ENCODE measurements at regions not wholly inside any gene's neighbourhood (a gene's known extent, or its start where the extent isn't known, plus 50 kb on each side); places are given as distances from the start of the nearest gene placed in this dataset.

- intact Hi-C loops (cut with DNase I; ENCODE audit: low total_unique reads) = no loop called here
- H3K36me3 ChIP-seq = peaks cover 0 to 4% (median 0%) of the 10 kb centered on the region in 4 donors
- peak overlapping the region; percentile 91 to 100 (median 100) for H3K27ac ChIP-seq
- peak in 1 of 2 donors; percentile 33 for DNase-seq
- H3K9me3 ChIP-seq = no peaks in the 10 kb centered on the region
- peak in 1 of 4 donors; percentile 33 for TF ChIP-seq POLR2A (IDR thresholded peaks at IDR 0.05)
- no peak for TF ChIP-seq CTCF (IDR thresholded peaks at IDR 0.05)
- no peak for TF ChIP-seq EP300 (IDR thresholded peaks at IDR 0.05)
- peak in 1 of 3 donors; percentile 40 for TF ChIP-seq POLR2AphosphoS5 (IDR thresholded peaks at IDR 0.05)
- peaks cover 64 to 100% (median 82%) of the 10 kb centered on the region in 4 donors for H3K4me1 ChIP-seq
- H3K4me3 ChIP-seq = peak overlapping the region in 3 of 4 donors; percentile 12 to 29 (median 19)
- 35 to 64% (median 35%) methylated on average over 20 to 28 of the region's 28 CpGs for whole genome bisulfite sequencing, 5 donors
- H3K27me3 ChIP-seq = no peaks in the 10 kb centered on the region
Observed at GRCh38 chr22:46064228-46064965, 85.9 kb upstream of the PPARA start.

GRCh38 chr22:46064966-46065666 is 85.2 kb upstream of the PPARA start:
- intact Hi-C loops (cut with DNase I; ENCODE audit: low total_unique reads) = no loop called here
- Histone ChIP-seq H3K4me3 (peak overlapping the region; percentile 12 to 29 (median 19)), H3K4me1 (peaks cover 64 to 100% (median 80%) of the 10 kb centered on the region in 4 donors), H3K27me3 (no peaks in the 10 kb centered on the region), H3K36me3 (peaks cover 0 to 4% (median 0%) of the 10 kb centered on the region in 4 donors), H3K27ac (peak overlapping the region; percentile 91 to 100 (median 100)), H3K9me3 (no peaks in the 10 kb centered on the region)
- 17 to 47% (median 22%) methylated on average over 17 of the region's 17 CpGs for WGBS, 5 donors
- peak in 1 of 2 donors; percentile 23 for DNase-seq
- no peak for TF ChIP-seq POLR2A (IDR thresholded peaks at IDR 0.05)
- no peak for TF ChIP-seq POLR2AphosphoS5 (IDR thresholded peaks at IDR 0.05)
- no peak for TF ChIP-seq EP300 (IDR thresholded peaks at IDR 0.05)
- no peak for TF ChIP-seq CTCF (IDR thresholded peaks at IDR 0.05)

GRCh38 chr22:46065691-46066454 is 84.5 kb upstream of the PPARA start:
- no peak for TF ChIP-seq EP300 (IDR thresholded peaks at IDR 0.05)
- no peak for TF ChIP-seq POLR2A (IDR thresholded peaks at IDR 0.05)
- no peak for TF ChIP-seq CTCF (IDR thresholded peaks at IDR 0.05)
- TF ChIP-seq POLR2AphosphoS5 (IDR thresholded peaks at IDR 0.05) = no peak
- peak overlapping the region in 3 of 4 donors; percentile 12 to 19 (median 19) for H3K4me3 ChIP-seq
- no peaks in the 10 kb centered on the region for H3K27me3 ChIP-seq

GRCh38 chr22:46066691-46067090 is 83.6 kb upstream of the PPARA start:
- Histone ChIP-seq H3K27me3 (no peaks in the 10 kb centered on the region), H3K4me1 (peaks cover 49 to 84% (median 66%) of the 10 kb centered on the region in 4 donors), H3K27ac (peak overlapping the region; percentile 74 to 100 (median 100)), H3K9me3 (no peaks in the 10 kb centered on the region), H3K4me3 (peak overlapping the region; percentile 15 to 37 (median 30)), H3K36me3 (peaks cover 0 to 4% (median 0%) of the 10 kb centered on the region in 4 donors)
- intact Hi-C loops (cut with DNase I; ENCODE audit: low total_unique reads) = no loop called here
- WGBS, 5 donors = 16 to 33% (median 20%) methylated on average over 11 of the region's 11 CpGs
- TF ChIP-seq POLR2AphosphoS5 (IDR thresholded peaks at IDR 0.05) (peak in 2 of 3 donors; percentile 20 to 41), CTCF (IDR thresholded peaks at IDR 0.05) (no peak), POLR2A (IDR thresholded peaks at IDR 0.05) (no peak)
- DNase-seq = peak in 1 of 2 donors; percentile 44

More at GRCh38 chr22:46065691-46066454, 84.5 kb upstream of the PPARA start:
- DNase-seq = no peak
- Histone ChIP-seq H3K4me1 (peaks cover 57 to 92% (median 74%) of the 10 kb centered on the region in 4 donors), H3K27ac (peak overlapping the region in 4 of 5 donors; percentile 99 to 100 (median 100)), H3K36me3 (peaks cover 0 to 4% (median 0%) of the 10 kb centered on the region in 4 donors), H3K9me3 (no peaks in the 10 kb centered on the region)
- 38 to 57% (median 45%) methylated on average over 2 of the region's 2 CpGs for WGBS, 5 donors
- intact Hi-C loops (cut with DNase I; ENCODE audit: low total_unique reads) = no loop called here

Measured in stomach (tissue), 8 donors.